GM12878 (cell line): ENCODE measurements at regions not wholly inside any gene's neighbourhood (a gene's known extent, or its start where the extent isn't known, plus 50 kb on each side); places are given as distances from the start of the nearest gene placed in this dataset.

ENCODE experiments used
- ATAC-seq: fragments of 200-7000 bp; cut with Tn5 transposase; 3 replicates; pipeline ENCODE4 v1.9.1; 2020; ENCODE audit warnings: mild to moderate bottlenecking, moderate library complexity
- BruUV-seq: library from RNA; stranded (reverse); fragments of 400-500 nt; replicated peaks from 2 replicates; lab custom pipeline; 2021; lab: Mats Ljungman, UMichigan
- CTCF ChIA-PET: fragments of 300-600 bp; sonication (Branson Sonifier 250); formaldehyde crosslinking; extraction: SDS; loops from one replicate; lab custom pipeline; 2021; ENCODE audit warnings: inconsistent platforms; lab: Yijun Ruan, JAX
- POLR2A ChIA-PET: fragments of 350-600 bp; formaldehyde crosslinking; extraction: SDS; loops from one replicate; lab custom pipeline; 2021; ENCODE audit warnings: inconsistent platforms; lab: Charles Lee
- RAD21 ChIA-PET: fragments of 300-600 bp; sonication (Branson Sonifier 250); formaldehyde crosslinking; loops from one replicate; lab custom pipeline; 2023; ENCODE audit warnings: antibody characterized with exemption; ENCODE audit not compliant: unreplicated experiment; lab: Charles Lee
- SMC1A ChIA-PET: fragments of 300-600 bp; sonication (Branson Sonifier 250); formaldehyde crosslinking; loops from one replicate; lab custom pipeline; 2023; ENCODE audit not compliant: unreplicated experiment, uncharacterized antibody; lab: Charles Lee
- DNase-seq: peaks from one replicate; pipeline ENCODE4 v3.0.0-alpha.2; 2011; ENCODE audit warnings: low read depth, low spot score
- FAIRE-seq: peaks from 3 replicates; lab custom pipeline; 2011; peaks lifted over from hg19 to GRCh38; lab: Jason Lieb, UNC
- H2AFZ ChIP-seq: 2 replicates; pipeline ENCODE4 v1.6.0; 2011; ENCODE audit warnings: low read depth, low read length, control low read depth; ENCODE audit not compliant: control insufficient read depth
- H3K27ac ChIP-seq: 2 replicates; pipeline ENCODE4 v1.5.1; 2011; ENCODE audit warnings: control low read depth; ENCODE audit not compliant: control insufficient read depth, insufficient read depth
- H3K27me3 ChIP-seq, 2 experiments: replicated peaks in 1 of 2; 2 replicates each; pipeline versions ENCODE4 v1.6.0 to v1.6.1; 2011; ENCODE audit warnings: low read length in 1 of 2; ENCODE audit not compliant: control insufficient read depth in 2 of 2, insufficient read depth in 2 of 2
- H3K36me3 ChIP-seq, 2 experiments: 2 replicates each; pipeline ENCODE4 v1.5.1; 2011; ENCODE audit warnings: low read length in 1 of 2; ENCODE audit not compliant: control insufficient read depth in 2 of 2, insufficient read depth in 2 of 2
- H3K4me1 ChIP-seq: 2 replicates; pipeline ENCODE4 v1.6.1; 2011; ENCODE audit warnings: mild to moderate bottlenecking, low read length, moderate library complexity, mixed read lengths; ENCODE audit not compliant: control insufficient read depth, insufficient read depth
- H3K4me2 ChIP-seq: 2 replicates; pipeline ENCODE4 v1.6.0; 2011; ENCODE audit warnings: control low read depth; ENCODE audit not compliant: control insufficient read depth, insufficient read depth
- H3K4me3 ChIP-seq: fragments of 200-600 bp; sonication (generic); 2 replicates; pipeline ENCODE4 v1.5.1; 2016
- H3K79me2 ChIP-seq: 2 replicates; pipeline ENCODE4 v1.6.0; 2011; ENCODE audit warnings: low read length; ENCODE audit not compliant: control insufficient read depth, insufficient read depth
- H3K9ac ChIP-seq: 2 replicates; pipeline ENCODE4 v1.8.0; 2011; ENCODE audit warnings: low read length, control low read depth, mixed read lengths; ENCODE audit not compliant: control insufficient read depth, insufficient read depth
- H3K9me3 ChIP-seq: replicated peaks from 3 replicates; pipeline ENCODE4 v1.5.1; 2011; ENCODE audit warnings: mild to moderate bottlenecking, low read length; ENCODE audit not compliant: control insufficient read depth, insufficient read depth
- H4K20me1 ChIP-seq: 2 replicates; pipeline ENCODE4 v1.6.0; 2011; ENCODE audit not compliant: control insufficient read depth, insufficient read depth
- NR2C1 ChIP-seq: fragments of 450-650 bp; IDR thresholded peaks from 2 replicates; pipeline ENCODE4 v1.6.1; 2017; ENCODE audit warnings: antibody characterized with exemption, mild to moderate bottlenecking, moderate library complexity
- POLR2AphosphoS5 ChIP-seq: IDR thresholded peaks from 2 replicates; pipeline ENCODE4 v1.6.1; 2011; ENCODE audit warnings: mild to moderate bottlenecking, low read length, inconsistent platforms
- SMAD1 ChIP-seq: fragments of 450-650 bp; IDR thresholded peaks from 2 replicates; pipeline ENCODE4 v1.6.1; 2018; ENCODE audit warnings: mild to moderate bottlenecking, low read depth; ENCODE audit not compliant: partially characterized antibody
- ZBTB33 ChIP-seq: fragments of 450-650 bp; IDR thresholded peaks from 2 replicates; pipeline ENCODE4 v1.6.1; 2017; ENCODE audit warnings: mild to moderate bottlenecking
- ZNF24 ChIP-seq: fragments of 450-650 bp; IDR thresholded peaks from 2 replicates; pipeline ENCODE4 v1.6.1; 2017; ENCODE audit warnings: antibody characterized with exemption, mild to moderate bottlenecking
- WGBS: methylation state at CpG from one replicate; pipeline ENCODE4 v1.1.6; 2016; ENCODE audit warnings: low lambda C conversion rate; ENCODE audit not compliant: insufficient replicate concordance, insufficient coverage; ENCODE audit errors: missing lambda C conversion rate; 5-methylcytosine and 5-hydroxymethylcytosine counted together
- in situ Hi-C: fragments of 300-500 bp; cut with MboI; formaldehyde crosslinking; loops from 9 replicates; pipeline ENCODE4 v1.14.3; 2018; ENCODE audit warnings: mixed read lengths
- intact Hi-C: fragments of 100-400 bp; cut with micrococcal nuclease; formaldehyde crosslinking; loops from one replicate; pipeline ENCODE4 v1.14.2; 2022; ENCODE audit not compliant: unreplicated experiment
- TF ChIP-seq, protein P1 (sequence below): IDR thresholded peaks from 2 replicates; pipeline ENCODE4 v1.6.1; 2012; ENCODE audit warnings: improper control_type of control experiment, low read depth, low read length; ENCODE audit not compliant: insufficient replicate concordance
- TF ChIP-seq, protein P2 (sequence below): fragments of 150-350 bp; IDR thresholded peaks from 2 replicates; pipeline ENCODE4 v1.6.1; 2014; ENCODE audit warnings: mild to moderate bottlenecking, low read depth, low read length
- TF ChIP-seq, protein P3 (sequence below): fragments of 450-650 bp; IDR thresholded peaks from 2 replicates; pipeline ENCODE4 v1.6.1; 2017; ENCODE audit warnings: antibody characterized with exemption, mild to moderate bottlenecking, moderate library complexity

- 16% methylated on average over 10 of the region's 10 CpGs for WGBS
- no peak for TF ChIP-seq POLR2AphosphoS5
- TF ChIP-seq NR2C1: no peak
- TF ChIP-seq ZNF24: no peak
- TF ChIP-seq ZBTB33: no peak
- TF ChIP-seq SMAD1: no peak
- TF ChIP-seq, protein P1, sequence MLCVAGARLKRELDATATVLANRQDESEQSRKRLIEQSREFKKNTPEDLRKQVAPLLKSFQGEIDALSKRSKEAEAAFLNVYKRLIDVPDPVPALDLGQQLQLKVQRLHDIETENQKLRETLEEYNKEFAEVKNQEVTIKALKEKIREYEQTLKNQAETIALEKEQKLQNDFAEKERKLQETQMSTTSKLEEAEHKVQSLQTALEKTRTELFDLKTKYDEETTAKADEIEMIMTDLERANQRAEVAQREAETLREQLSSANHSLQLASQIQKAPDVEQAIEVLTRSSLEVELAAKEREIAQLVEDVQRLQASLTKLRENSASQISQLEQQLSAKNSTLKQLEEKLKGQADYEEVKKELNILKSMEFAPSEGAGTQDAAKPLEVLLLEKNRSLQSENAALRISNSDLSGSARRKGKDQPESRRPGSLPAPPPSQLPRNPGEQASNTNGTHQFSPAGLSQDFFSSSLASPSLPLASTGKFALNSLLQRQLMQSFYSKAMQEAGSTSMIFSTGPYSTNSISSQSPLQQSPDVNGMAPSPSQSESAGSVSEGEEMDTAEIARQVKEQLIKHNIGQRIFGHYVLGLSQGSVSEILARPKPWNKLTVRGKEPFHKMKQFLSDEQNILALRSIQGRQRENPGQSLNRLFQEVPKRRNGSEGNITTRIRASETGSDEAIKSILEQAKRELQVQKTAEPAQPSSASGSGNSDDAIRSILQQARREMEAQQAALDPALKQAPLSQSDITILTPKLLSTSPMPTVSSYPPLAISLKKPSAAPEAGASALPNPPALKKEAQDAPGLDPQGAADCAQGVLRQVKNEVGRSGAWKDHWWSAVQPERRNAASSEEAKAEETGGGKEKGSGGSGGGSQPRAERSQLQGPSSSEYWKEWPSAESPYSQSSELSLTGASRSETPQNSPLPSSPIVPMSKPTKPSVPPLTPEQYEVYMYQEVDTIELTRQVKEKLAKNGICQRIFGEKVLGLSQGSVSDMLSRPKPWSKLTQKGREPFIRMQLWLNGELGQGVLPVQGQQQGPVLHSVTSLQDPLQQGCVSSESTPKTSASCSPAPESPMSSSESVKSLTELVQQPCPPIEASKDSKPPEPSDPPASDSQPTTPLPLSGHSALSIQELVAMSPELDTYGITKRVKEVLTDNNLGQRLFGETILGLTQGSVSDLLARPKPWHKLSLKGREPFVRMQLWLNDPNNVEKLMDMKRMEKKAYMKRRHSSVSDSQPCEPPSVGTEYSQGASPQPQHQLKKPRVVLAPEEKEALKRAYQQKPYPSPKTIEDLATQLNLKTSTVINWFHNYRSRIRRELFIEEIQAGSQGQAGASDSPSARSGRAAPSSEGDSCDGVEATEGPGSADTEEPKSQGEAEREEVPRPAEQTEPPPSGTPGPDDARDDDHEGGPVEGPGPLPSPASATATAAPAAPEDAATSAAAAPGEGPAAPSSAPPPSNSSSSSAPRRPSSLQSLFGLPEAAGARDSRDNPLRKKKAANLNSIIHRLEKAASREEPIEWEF: no peak
- TF ChIP-seq, protein P2, sequence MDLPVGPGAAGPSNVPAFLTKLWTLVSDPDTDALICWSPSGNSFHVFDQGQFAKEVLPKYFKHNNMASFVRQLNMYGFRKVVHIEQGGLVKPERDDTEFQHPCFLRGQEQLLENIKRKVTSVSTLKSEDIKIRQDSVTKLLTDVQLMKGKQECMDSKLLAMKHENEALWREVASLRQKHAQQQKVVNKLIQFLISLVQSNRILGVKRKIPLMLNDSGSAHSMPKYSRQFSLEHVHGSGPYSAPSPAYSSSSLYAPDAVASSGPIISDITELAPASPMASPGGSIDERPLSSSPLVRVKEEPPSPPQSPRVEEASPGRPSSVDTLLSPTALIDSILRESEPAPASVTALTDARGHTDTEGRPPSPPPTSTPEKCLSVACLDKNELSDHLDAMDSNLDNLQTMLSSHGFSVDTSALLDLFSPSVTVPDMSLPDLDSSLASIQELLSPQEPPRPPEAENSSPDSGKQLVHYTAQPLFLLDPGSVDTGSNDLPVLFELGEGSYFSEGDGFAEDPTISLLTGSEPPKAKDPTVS: no peak
- TF ChIP-seq, protein P3, sequence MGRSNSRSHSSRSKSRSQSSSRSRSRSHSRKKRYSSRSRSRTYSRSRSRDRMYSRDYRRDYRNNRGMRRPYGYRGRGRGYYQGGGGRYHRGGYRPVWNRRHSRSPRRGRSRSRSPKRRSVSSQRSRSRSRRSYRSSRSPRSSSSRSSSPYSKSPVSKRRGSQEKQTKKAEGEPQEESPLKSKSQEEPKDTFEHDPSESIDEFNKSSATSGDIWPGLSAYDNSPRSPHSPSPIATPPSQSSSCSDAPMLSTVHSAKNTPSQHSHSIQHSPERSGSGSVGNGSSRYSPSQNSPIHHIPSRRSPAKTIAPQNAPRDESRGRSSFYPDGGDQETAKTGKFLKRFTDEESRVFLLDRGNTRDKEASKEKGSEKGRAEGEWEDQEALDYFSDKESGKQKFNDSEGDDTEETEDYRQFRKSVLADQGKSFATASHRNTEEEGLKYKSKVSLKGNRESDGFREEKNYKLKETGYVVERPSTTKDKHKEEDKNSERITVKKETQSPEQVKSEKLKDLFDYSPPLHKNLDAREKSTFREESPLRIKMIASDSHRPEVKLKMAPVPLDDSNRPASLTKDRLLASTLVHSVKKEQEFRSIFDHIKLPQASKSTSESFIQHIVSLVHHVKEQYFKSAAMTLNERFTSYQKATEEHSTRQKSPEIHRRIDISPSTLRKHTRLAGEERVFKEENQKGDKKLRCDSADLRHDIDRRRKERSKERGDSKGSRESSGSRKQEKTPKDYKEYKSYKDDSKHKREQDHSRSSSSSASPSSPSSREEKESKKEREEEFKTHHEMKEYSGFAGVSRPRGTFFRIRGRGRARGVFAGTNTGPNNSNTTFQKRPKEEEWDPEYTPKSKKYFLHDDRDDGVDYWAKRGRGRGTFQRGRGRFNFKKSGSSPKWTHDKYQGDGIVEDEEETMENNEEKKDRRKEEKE: no peak
Observed at GRCh38 chr11:15843309-15843872, 513.0 kb downstream of the SOX6 start.

More at GRCh38 chr11:15843309-15843872, 513.0 kb downstream of the SOX6 start:
- Histone ChIP-seq H3K79me2 (no peaks in the 10 kb centered on the region), H3K4me1 (no peaks in the 10 kb centered on the region), H3K9me3 (no peaks in the 10 kb centered on the region), H2AFZ (no peak overlapping the region), H3K27me3 (no peaks in the 10 kb centered on the region; a peak in 2 of 4 replicates), H3K4me2 (no peak overlapping the region), H3K27ac (no peak overlapping the region), H3K36me3 (no peaks in the 10 kb centered on the region), H3K9ac (no peak overlapping the region), H3K4me3 (no peak overlapping the region), H4K20me1 (no peaks in the 10 kb centered on the region)
- ChIA-PET RAD21 (no interaction called here), POLR2A (no interaction called here), CTCF (no interaction called here), SMC1A (interaction anchor here (0.6 kb wide), 1 partner anchor 286 kb away, joined by 3 read pairs; no protein-coding TSS in a partner anchor)
- no peak for DNase-seq
- no peak for ATAC-seq
- in situ Hi-C loops: loop anchor here (25.0 kb wide), 1 partner anchor 769 kb away; no protein-coding TSS in a partner anchor
- FAIRE-seq: no peak
- intact Hi-C loops: no loop called here
- no TSS peak for BruUV-seq
